Amniotic epithelial cell (primary cell): ENCODE measurements at regions not wholly inside any gene's neighbourhood (a gene's known extent, or its start where the extent isn't known, plus 50 kb on each side); places are given as distances from the start of the nearest gene placed in this dataset.
A peak's percentile ranks its signal among the peaks of the same experiment; 100 is the strongest.

Experiments used
- DNase-seq: peaks from one replicate; pipeline ENCODE4 v3.0.0-alpha.2; 2010; ENCODE audit warnings: low read depth

- no peak for DNase-seq
These were observed 501.1 kb upstream of the CELF2 start for GRCh38 chr10:10516346-10517130.

DNA sequence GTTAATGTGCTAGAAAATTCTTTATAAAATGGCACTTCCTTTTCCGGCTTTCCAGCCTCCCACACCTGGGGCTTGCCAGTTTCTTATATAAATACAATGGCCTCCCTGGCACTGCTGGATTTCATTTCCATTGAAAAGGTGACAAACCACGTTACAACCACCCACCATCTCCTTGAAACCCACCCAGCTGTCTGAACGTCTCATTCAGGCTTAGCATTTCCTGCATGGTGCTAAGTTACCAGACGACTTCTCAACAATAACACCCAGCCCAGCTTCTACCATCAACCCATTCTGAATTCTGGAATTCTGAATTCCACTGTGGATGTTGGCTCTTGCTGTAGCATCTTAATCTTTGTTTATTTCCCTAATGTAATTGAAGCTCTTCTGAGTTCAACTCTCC lies 499.8 kb upstream of the CELF2 start:
- DNase-seq = no peak

DNA sequence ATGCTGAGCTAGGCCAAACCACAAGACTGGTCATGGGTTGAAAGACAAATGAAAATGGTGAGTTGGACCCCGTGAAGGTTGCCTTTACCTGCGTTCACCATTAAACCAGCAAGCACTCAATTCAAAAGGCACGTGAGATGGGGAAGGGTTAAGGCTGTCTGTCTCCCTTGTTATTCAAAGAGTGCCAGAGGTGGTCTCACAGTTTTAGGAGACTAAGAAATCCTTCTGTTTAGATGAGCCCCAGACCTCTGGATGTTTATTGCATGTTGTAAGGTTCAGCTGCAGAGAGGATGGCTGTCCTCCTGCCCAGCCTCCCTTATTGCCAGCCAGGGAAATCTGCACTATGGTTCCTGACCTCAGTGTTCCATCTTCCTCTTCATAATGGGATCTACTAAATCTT lies 498.0 kb upstream of the CELF2 start:
- DNase-seq = no peak

DNA sequence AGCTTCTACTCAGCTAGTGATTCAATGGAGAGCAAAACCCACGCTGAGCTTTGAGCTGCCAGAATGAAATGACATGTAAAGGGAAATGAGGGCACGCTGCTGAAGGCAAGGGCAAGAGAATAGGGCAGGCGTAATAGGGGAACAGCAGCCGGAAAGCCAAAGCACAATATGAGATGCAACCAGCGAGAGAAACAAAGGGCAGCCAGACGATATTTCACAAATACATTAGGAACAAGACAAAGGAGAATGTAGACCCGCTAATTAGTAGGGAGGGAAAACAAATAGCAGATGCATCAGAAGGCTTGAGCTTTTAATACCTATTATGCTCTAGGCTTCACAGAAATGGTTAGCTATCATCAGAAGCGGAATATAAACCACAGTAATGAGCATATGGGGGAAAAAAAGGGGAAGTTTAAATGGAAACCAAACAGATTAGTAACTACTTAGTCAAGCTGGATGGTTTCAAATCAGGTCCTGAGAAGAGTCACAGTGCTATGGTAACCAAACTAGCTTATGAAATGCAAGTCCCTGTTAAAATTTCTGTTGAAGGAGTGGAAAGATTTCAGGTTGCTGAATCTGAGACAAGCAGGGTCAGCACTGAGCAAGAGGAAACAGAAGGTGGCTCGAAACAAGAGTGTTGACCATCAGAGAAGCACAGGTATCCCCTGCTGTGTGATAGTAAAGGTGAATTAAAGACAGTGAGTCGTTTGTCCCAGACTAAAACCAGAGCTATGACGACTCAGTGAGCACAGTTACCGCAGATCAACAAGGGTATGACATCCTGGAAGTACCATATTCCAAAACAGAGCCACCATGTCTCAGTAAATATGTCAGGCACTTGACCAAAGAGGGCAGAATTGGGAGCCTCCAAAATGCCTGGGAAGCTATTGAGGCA lies 496.9 kb upstream of the CELF2 start:
- DNase-seq = no peak

DNA sequence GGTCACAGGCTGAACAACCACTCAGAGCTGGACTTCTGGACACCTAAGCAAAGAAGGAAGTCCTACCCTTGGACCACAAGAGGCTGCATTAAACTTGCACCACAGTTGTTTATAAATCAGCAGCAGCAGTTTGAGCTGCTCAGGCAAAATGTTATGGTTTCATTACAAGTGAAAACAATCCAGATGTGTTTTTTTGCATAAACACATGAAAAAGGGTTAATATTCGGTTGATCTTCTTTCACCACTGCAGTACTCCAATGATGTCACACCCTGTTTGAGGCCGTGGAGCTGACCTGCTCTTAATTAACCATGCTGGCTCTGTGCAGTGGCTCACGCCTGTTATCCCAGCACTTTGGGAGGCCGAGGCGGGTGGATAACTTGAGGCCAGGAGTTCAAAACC lies 490.8 kb upstream of the CELF2 start:
- no peak for DNase-seq

DNA sequence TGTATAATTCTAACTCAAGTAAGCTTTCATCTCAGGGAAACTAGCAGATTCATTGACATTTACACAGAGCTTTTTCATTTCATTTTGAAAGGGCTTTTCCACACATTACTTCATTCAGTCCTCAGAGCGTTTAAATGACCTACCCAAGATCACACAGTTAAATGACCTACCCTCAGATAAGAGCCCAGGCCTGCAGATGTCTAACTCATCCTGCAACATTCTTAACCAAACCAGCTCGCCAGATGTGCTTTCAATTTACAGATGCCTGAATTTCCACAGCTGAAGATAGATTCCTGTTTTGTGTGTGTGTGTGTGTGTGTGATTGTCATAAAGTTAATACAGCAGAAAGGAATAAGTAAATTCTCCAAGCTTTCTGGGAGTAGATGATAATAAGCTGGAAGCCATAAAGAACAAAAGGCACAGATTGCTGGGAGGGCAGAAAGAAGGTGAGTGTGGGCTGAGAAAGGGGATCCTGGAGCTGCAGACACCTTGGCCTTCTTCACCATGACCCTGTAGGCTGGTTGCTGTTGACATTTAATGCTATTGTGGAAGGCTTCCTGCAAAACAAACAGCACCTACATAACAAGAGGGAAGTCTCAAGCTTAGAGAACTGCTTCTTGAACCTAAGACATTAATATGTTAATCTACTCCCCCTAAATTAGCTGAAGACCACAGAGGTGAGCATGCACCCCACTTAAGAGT lies 489.7 kb upstream of the CELF2 start:
- DNase-seq = no peak

DNA sequence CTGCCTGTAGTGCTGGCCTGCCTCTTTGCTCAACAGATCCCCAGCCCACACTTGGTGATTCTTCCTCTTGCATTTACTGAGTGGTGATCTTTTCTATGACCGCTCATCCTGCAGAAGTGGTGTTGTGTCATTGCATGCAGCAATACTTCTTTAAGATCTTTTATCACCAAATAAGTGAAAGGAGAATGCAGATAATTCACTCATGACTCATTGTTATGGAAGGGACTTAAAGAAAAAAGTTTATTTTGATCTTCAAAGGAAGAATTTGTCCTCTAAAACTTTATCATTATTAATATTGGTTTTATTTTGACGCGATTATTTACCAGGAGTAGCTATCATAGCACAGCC lies 489.1 kb upstream of the CELF2 start:
- DNase-seq = peak; percentile 59

DNA sequence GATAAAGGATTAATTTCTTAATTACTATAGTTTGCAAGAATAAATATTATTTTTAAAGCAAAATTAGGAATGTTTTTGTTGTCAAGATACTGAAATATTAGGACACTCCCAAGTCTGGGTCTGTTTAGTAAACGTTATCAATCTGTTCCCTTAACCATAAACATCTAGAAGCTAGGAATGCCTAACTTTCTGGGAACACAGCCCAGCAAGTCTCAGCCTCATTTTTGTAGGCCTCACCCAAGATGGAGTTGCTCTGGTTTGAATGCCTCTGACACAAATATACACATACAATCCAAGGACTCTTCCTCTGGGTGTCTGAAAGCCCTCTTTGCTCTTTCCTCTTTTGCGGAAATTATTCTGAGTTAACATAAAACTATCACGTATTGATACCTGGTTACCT lies 487.4 kb upstream of the CELF2 start:
- DNase-seq = no peak

GRCh38 chr10:10532236-10532635 lies 485.4 kb upstream of the CELF2 start:
- DNase-seq = no peak

GRCh38 chr10:10532826-10533225 lies 484.8 kb upstream of the CELF2 start:
- DNase-seq = no peak

DNA sequence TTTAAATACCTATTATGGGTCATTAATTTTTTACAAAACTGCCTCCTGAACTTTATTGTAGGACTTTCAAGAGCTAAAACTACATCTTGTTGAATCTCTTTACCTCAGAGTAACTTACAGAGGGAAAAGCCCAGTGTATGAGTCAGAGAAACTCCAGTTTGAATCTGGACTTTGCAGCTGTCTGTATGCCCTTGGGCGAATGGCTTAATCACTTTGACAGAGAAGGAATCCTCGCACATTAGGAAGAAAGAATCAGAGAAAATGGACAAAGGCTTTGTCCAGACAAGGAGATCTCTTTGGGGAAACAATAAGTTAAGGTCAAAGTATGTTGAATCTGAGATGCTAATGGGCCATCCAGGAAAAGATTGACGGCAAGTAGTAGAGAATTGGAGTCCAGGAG lies 484.2 kb upstream of the CELF2 start:
- DNase-seq = peak; percentile 19

GRCh38 chr10:10538326-10538725 lies 479.3 kb upstream of the CELF2 start:
- no peak for DNase-seq

- DNase-seq = no peak
These were observed 477.3 kb upstream of the CELF2 start for GRCh38 chr10:10540398-10540797.

DNA sequence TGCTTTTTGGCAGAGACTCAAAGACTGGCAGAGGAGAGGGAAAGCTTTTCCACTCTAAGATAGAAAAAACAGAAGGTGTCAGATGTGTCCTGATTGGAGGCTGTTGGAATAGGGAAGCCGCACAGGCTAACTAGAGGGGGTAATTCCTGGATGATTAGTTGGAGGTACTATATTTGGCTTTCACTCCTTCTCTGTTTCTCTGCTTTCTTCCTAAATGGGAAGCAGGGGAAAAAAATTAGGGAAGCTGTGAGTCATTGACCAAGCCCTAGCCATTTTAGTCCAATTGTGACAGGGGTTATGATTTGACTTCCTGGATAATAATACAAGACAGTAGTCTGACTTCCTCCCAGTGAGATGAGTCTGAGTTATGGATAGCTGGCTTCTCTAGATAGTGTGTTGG lies 475.2 kb upstream of the CELF2 start:
- no peak for DNase-seq

GRCh38 chr10:10544890-10545289 lies 472.8 kb upstream of the CELF2 start:
- DNase-seq = no peak

DNA sequence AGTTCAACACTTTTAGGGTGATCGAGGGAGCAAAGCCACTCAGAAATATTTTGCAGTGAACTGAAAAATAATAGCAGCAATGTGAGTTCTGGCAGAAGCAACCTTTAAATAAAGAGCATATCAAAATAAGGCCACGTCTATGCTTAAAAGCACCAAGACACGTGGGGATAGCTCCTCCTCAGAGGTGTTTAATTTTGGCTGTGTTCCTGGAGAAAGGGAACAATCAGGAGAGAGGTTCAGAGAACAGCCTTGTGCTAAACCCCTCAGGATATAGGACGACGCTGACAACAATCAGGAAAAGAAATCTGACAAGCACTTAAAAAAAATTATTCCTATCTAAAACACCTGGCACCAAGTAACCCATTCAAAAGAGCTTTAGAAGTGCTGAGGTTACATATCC lies 471.9 kb upstream of the CELF2 start:
- no peak for DNase-seq

GRCh38 chr10:10551596-10552301 lies 465.9 kb upstream of the CELF2 start:
- no peak for DNase-seq

DNA sequence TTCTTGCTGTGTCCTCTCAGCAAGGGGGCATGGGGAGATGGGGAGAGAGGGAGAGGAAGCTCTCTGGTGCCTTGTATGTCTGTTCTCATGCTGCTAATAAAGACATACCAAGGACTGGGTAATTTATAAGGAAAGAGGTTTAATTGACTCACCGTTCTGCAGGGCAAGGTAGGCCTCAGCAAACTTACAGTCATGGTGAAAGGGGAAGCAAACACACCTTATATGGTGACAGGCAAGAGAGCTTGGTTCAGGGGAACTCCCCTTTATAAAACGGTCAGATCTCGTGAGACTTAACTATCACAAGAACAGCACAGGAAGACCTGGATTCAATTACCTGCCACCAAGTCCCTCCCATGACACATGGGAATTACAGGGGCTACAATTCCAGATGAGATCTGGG lies 464.7 kb upstream of the CELF2 start:
- DNase-seq = no peak

DNA sequence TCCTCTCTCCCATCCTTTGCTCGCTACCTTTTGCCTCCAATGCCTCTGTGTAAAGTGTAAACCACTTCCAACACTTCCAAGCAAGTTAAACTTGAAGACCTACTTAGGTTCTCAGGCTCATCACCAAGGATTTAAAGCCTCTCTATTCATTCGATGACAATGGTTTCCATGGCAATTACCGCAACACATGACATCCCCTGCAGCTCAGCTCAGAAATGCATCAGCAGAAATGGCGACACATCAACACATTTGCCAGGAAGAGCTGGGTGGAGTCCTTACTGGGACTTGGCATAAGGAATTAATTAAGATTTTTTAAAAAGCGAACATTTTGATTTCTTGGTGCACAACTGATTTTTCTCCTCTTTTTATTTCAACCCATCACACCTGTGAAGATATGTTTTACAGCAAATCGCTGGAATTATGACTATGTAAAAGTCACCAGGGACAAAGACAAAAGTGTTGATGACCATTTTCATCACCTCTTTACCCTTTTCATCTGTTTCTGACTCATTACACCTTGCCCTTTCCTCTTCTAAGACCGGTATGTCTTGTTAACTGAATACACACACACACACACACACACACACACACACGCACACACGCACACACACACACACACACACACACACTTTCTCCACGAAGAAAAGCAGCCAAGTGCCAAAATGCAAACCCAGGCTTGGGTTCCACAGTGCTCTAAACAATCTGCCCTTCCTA lies 453.4 kb upstream of the CELF2 start:
- no peak for DNase-seq

DNA sequence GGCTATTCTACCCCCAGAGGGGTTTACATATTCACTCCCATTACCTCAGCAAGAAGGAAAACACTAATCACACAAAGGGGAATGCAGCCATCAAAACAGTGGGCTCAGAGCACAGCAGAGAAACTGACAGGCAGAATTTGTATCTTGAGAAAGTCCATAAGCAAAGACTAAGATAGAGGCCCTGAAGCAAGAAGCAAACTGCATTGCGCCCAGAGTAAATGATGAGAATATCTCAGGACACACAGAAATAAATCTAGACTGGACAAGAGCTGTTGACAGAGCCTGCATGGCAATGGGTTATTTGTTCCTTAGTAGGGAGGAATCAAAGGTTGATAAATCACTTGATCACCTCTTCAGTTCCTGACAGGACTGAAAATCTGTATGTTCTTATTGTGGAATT lies 440.7 kb upstream of the CELF2 start:
- no peak for DNase-seq

DNA sequence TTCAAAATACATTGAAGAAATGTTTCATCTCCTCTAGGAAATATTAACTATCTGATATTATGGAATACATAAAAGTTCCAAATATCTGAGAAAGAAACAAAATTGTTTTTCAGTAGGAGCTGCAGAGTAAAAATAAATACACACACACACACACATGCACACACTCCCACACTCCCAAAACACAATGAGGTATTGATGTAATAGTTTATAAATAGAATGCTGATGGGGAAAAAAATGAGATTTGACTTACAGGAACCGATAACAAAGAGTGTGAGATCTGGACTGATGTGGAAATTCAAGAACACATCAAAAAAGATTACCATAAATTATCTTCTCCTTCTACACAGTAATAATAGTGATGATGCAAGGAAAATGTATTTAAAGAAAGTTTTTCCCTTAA lies 438.0 kb upstream of the CELF2 start:
- DNase-seq = no peak

DNA sequence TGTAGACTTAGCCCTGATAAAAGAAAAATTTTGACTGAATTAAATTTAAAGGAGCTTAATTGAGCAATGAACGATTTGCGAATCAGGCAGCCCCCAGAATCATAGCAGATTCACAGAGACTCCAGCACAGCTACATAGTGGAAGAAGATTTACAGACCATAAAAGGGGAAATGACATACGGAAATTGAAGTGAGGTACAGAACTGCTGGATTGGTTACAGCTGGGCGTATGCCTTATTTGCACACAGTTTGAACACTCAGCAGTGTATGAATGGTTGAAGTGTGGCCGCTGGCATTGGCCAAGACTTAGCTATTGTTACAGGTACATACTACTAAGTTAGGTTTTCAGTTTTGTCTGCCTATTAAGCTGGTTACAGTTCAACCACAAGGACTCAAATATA lies 433.5 kb upstream of the CELF2 start:
- DNase-seq = no peak
